Ramos (cell line): ENCODE measurements at regions not wholly inside any gene's neighbourhood (a gene's known extent, or its start where the extent isn't known, plus 50 kb on each side); places are given as distances from the start of the nearest gene placed in this dataset.

Experiments used
- in situ Hi-C: fragments of 300-500 bp; cut with MboI; formaldehyde crosslinking; loops from one replicate; pipeline ENCODE4 v1.14.3; 2022; ENCODE audit warnings: low sequenced_read_pairs; ENCODE audit not compliant: unreplicated experiment

GRCh38 chr2:217274578-217274977 lies 414.7 kb upstream of the TNP1 start:
- in situ Hi-C loops = no loop called here

GRCh38 chr2:217273851-217274250 lies 414.0 kb upstream of the TNP1 start:
- in situ Hi-C loops = no loop called here

GRCh38 chr2:217273162-217273561 lies 413.3 kb upstream of the TNP1 start:
- in situ Hi-C loops = no loop called here

GRCh38 chr2:217271813-217272212 lies 411.9 kb upstream of the TNP1 start:
- in situ Hi-C loops = no loop called here

GRCh38 chr2:217270485-217271121 lies 410.7 kb upstream of the TNP1 start:
- in situ Hi-C loops = no loop called here

- in situ Hi-C loops = no loop called here
Observed at GRCh38 chr2:217269701-217270484, 410.0 kb upstream of the TNP1 start.

GRCh38 chr2:217268978-217269377 lies 409.1 kb upstream of the TNP1 start:
- in situ Hi-C loops = no loop called here

GRCh38 chr2:217267758-217268157 lies 407.9 kb upstream of the TNP1 start:
- in situ Hi-C loops = no loop called here

- in situ Hi-C loops = no loop called here
Observed at GRCh38 chr2:217263756-217264155, 403.9 kb upstream of the TNP1 start.

- in situ Hi-C loops = no loop called here
Observed at GRCh38 chr2:217262911-217263310, 403.0 kb upstream of the TNP1 start.

GRCh38 chr2:217261452-217261851 lies 401.6 kb upstream of the TNP1 start:
- in situ Hi-C loops = no loop called here

GRCh38 chr2:217260441-217261115 lies 400.7 kb upstream of the TNP1 start:
- in situ Hi-C loops = no loop called here

GRCh38 chr2:217258170-217258569 lies 398.3 kb upstream of the TNP1 start:
- in situ Hi-C loops = no loop called here

GRCh38 chr2:217256251-217256650 lies 396.4 kb upstream of the TNP1 start:
- in situ Hi-C loops = no loop called here

- in situ Hi-C loops = no loop called here
Observed at GRCh38 chr2:217254111-217254510, 394.2 kb upstream of the TNP1 start.

- in situ Hi-C loops = no loop called here
Observed at GRCh38 chr2:217252181-217252580, 392.3 kb upstream of the TNP1 start.

- in situ Hi-C loops = no loop called here
Observed at GRCh38 chr2:217250013-217250524, 390.2 kb upstream of the TNP1 start.

GRCh38 chr2:217249121-217250012 lies 389.5 kb upstream of the TNP1 start:
- in situ Hi-C loops = no loop called here

- in situ Hi-C loops = no loop called here
Observed at GRCh38 chr2:217248312-217248935, 388.6 kb upstream of the TNP1 start.

GRCh38 chr2:217247476-217247875 lies 387.6 kb upstream of the TNP1 start:
- in situ Hi-C loops = no loop called here
